Nephron progenitor cell (in vitro differentiated cells): ENCODE measurements at regions not wholly inside any gene's neighbourhood (a gene's known extent, or its start where the extent isn't known, plus 50 kb on each side); places are given as distances from the start of the nearest gene placed in this dataset.

ENCODE experiments used
- DNase-seq: peaks from one replicate; pipeline ENCODE4 v3.0.0; 2021
- H3K27ac Mint-ChIP-seq: 2 replicates; pipeline ENCODE4 v1.8.0; 2021; ENCODE audit warnings: mild to moderate bottlenecking, moderate library complexity, mixed read lengths
- H3K27me3 Mint-ChIP-seq: 2 replicates; pipeline ENCODE4 v1.8.0; 2021; ENCODE audit warnings: mild to moderate bottlenecking, low read depth, mixed read lengths; ENCODE audit not compliant: poor library complexity
- H3K36me3 Mint-ChIP-seq: 2 replicates; pipeline ENCODE4 v1.8.0; 2021; ENCODE audit warnings: low read depth, mixed read lengths
- H3K4me1 Mint-ChIP-seq: 2 replicates; pipeline ENCODE4 v1.8.0; 2021; ENCODE audit warnings: mixed read lengths
- H3K4me3 Mint-ChIP-seq: 2 replicates; pipeline ENCODE4 v1.8.0; 2021; ENCODE audit warnings: mild to moderate bottlenecking, moderate library complexity, mixed read lengths
- H3K9me3 Mint-ChIP-seq: 2 replicates; pipeline ENCODE4 v1.8.0; 2021; ENCODE audit warnings: mild to moderate bottlenecking, moderate library complexity, mixed read lengths
- CTCF ChIP-seq: fragments of 200-600 bp; sonication (generic); IDR thresholded peaks from 2 replicates; pipeline ENCODE4 v1.5.0; 2021; ENCODE audit warnings: antibody characterized with exemption

GRCh38 chr9:29999645-30000044, 2384.8 kb upstream of the ACO1 start:
- Mint-ChIP-seq H3K27ac (no peak overlapping the region), H3K27me3 (peaks cover 3% of the 10 kb centered on the region), H3K9me3 (peaks cover 5% of the 10 kb centered on the region), H3K36me3 (no peaks in the 10 kb centered on the region), H3K4me1 (no peaks in the 10 kb centered on the region), H3K4me3 (no peak overlapping the region)
- no peak for TF ChIP-seq CTCF
- DNase-seq = no peak

- H3K36me3 Mint-ChIP-seq = no peaks in the 10 kb centered on the region
- H3K4me3 Mint-ChIP-seq = no peak overlapping the region
- DNase-seq = no peak
- no peaks in the 10 kb centered on the region for H3K9me3 Mint-ChIP-seq
- no peaks in the 10 kb centered on the region for H3K27me3 Mint-ChIP-seq
- TF ChIP-seq CTCF = no peak
- H3K27ac Mint-ChIP-seq = no peak overlapping the region
- H3K4me1 Mint-ChIP-seq = no peaks in the 10 kb centered on the region
Measured at GRCh38 chr9:30010691-30011090, 2373.8 kb upstream of the ACO1 start.

GRCh38 chr9:30012622-30013021, 2371.8 kb upstream of the ACO1 start:
- no peaks in the 10 kb centered on the region for H3K27me3 Mint-ChIP-seq
- no peak for DNase-seq
- no peak for TF ChIP-seq CTCF
- no peak overlapping the region for H3K27ac Mint-ChIP-seq
- H3K4me1 Mint-ChIP-seq = no peaks in the 10 kb centered on the region
- H3K36me3 Mint-ChIP-seq = no peaks in the 10 kb centered on the region
- no peak overlapping the region for H3K4me3 Mint-ChIP-seq
- H3K9me3 Mint-ChIP-seq = no peaks in the 10 kb centered on the region

- H3K4me3 Mint-ChIP-seq = no peak overlapping the region
- no peak for TF ChIP-seq CTCF
- H3K27me3 Mint-ChIP-seq = no peaks in the 10 kb centered on the region
- no peaks in the 10 kb centered on the region for H3K36me3 Mint-ChIP-seq
- peak overlapping the region; percentile 42 for H3K27ac Mint-ChIP-seq
- DNase-seq = no peak
- no peaks in the 10 kb centered on the region for H3K4me1 Mint-ChIP-seq
- H3K9me3 Mint-ChIP-seq = no peaks in the 10 kb centered on the region
Measured at GRCh38 chr9:30015073-30015472, 2369.4 kb upstream of the ACO1 start.

GRCh38 chr9:30020161-30020560, 2364.3 kb upstream of the ACO1 start:
- H3K36me3 Mint-ChIP-seq = no peaks in the 10 kb centered on the region
- H3K9me3 Mint-ChIP-seq = no peaks in the 10 kb centered on the region
- H3K27me3 Mint-ChIP-seq = no peaks in the 10 kb centered on the region
- H3K4me1 Mint-ChIP-seq = no peaks in the 10 kb centered on the region
- H3K4me3 Mint-ChIP-seq = no peak overlapping the region
- H3K27ac Mint-ChIP-seq = no peak overlapping the region
- TF ChIP-seq CTCF = no peak
- DNase-seq = no peak

- H3K4me1 Mint-ChIP-seq = no peaks in the 10 kb centered on the region
- no peaks in the 10 kb centered on the region for H3K36me3 Mint-ChIP-seq
- H3K9me3 Mint-ChIP-seq = no peaks in the 10 kb centered on the region
- no peak for TF ChIP-seq CTCF
- no peak overlapping the region for H3K27ac Mint-ChIP-seq
- H3K4me3 Mint-ChIP-seq = no peak overlapping the region
- no peak for DNase-seq
- no peaks in the 10 kb centered on the region for H3K27me3 Mint-ChIP-seq
Measured at GRCh38 chr9:30035761-30036160, 2348.7 kb upstream of the ACO1 start.
